Astrocyte of the spinal cord (primary cell): ENCODE measurements at regions not wholly inside any gene's neighbourhood (a gene's known extent, or its start where the extent isn't known, plus 50 kb on each side); places are given as distances from the start of the nearest gene placed in this dataset.

Source experiments
- DNase-seq: peaks from one replicate; pipeline ENCODE4 v3.0.0; 2011; ENCODE audit warnings: low read depth, low spot score
- H3K4me3 ChIP-seq: 2 replicates; pipeline ENCODE4 v1.5.1; 2011; ENCODE audit warnings: low read depth, mild to moderate bottlenecking, low read length, moderate library complexity
- in situ Hi-C: cut with HindIII; loops from 2 replicates; pipeline ENCODE4 v1.10.0; 2017; ENCODE audit warnings: low sequenced_read_pairs
- TF ChIP-seq, protein P1 (sequence below): IDR thresholded peaks from 2 replicates; pipeline ENCODE4 v1.5.1; 2012; ENCODE audit warnings: low read depth, mild to moderate bottlenecking, low read length, inconsistent platforms

- no peak overlapping the region for H3K4me3 ChIP-seq
- in situ Hi-C loops, result no loop called here
- TF ChIP-seq, protein P1, sequence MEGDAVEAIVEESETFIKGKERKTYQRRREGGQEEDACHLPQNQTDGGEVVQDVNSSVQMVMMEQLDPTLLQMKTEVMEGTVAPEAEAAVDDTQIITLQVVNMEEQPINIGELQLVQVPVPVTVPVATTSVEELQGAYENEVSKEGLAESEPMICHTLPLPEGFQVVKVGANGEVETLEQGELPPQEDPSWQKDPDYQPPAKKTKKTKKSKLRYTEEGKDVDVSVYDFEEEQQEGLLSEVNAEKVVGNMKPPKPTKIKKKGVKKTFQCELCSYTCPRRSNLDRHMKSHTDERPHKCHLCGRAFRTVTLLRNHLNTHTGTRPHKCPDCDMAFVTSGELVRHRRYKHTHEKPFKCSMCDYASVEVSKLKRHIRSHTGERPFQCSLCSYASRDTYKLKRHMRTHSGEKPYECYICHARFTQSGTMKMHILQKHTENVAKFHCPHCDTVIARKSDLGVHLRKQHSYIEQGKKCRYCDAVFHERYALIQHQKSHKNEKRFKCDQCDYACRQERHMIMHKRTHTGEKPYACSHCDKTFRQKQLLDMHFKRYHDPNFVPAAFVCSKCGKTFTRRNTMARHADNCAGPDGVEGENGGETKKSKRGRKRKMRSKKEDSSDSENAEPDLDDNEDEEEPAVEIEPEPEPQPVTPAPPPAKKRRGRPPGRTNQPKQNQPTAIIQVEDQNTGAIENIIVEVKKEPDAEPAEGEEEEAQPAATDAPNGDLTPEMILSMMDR, result no peak
- no peak for DNase-seq
These were observed 53.7 kb upstream of the MTPN start for GRCh38 chr7:136030867-136031318.

GRCh38 chr7:136030330-136030729, 53.2 kb upstream of the MTPN start:
- H3K4me3 ChIP-seq, result no peak overlapping the region
- no peak for DNase-seq
- TF ChIP-seq, protein P1, result no peak
- in situ Hi-C loops, result no loop called here

- no peak overlapping the region for H3K4me3 ChIP-seq
- no peak for DNase-seq
- in situ Hi-C loops, result no loop called here
- TF ChIP-seq, protein P1, result no peak
These were observed 50.0 kb upstream of the MTPN start for GRCh38 chr7:136027160-136027559.
